D341Med (cell line): ENCODE measurements at regions not wholly inside any gene's neighbourhood (a gene's known extent, or its start where the extent isn't known, plus 50 kb on each side); places are given as distances from the start of the nearest gene placed in this dataset.

Source experiments
- DNase-seq: peaks from one replicate; pipeline ENCODE4 v3.0.0; 2012; ENCODE audit warnings: low spot score

DNA sequence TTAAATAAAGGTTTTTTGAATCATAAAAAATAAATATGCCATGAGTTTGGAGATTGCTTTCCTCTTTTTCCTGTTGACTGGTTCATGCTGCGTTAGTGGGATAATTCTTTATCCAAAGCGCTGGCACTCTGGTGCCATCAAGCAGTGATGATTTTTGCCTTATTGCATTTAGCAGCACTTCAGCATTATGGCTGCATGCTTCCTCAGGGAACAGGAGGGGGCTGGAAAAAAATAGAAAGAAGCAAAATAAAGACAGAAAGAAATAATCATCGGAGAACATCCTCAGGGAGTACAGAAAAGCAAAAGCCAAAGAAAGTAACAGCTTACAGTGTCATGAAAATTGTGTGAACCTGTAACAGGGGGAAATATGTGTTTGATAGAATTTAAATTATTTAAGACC lies 1408.2 kb upstream of the PIK3C3 start:
- no peak for DNase-seq

DNA sequence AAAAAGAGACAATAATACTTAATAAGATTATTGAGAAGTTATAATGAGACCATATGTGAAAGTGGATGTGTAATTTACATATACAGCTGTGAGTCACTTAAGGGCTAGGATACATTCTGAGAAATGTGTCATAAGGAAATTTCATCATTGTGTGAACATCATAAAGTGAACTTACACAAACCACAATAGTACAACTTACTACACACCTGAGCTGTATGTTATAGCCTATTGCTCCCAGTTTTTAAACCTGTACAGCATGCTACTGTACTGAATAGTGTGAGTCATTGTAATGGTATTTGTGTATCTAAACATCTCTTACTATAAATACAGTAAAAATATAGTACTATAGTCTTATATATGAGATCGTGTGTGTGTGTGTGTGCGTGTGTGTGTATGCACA lies 1420.3 kb upstream of the PIK3C3 start:
- DNase-seq: no peak

DNA sequence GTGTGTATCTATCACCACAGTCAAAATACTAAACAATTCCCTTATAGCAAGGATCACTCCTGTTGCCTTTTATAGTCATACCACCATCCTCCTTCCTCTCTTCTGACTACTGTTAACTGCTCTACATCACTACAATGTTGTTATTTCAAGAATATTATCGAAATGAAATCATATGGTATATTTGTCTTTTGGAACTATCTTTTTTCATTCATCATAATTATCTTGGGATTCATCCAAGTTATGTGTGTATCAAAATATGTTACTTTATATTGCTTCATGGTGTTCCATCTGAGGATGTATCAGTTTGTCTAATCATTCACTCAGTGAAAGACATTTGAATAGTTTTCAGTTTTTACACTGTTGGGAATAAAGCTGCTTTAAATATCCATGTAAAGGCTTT lies 1423.0 kb upstream of the PIK3C3 start:
- DNase-seq: no peak

DNA sequence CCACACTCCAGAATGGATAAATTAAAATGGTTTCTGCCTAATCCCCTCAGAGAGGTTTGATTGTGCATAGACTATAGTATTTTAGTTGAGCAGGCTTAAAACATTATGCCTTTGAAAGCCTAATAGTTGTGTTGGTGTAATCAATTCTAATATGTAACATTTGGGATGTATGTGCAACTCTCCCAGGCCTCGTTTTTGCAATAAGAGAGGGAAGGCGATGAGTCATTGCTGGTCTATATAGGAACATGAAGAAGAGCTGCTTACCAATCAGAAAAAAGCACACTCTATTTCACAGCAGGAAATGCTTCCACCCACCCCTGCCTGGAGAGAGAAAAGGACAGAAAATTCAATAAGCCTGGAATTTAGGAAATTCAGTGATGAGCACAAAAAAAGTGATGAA lies 1424.0 kb upstream of the PIK3C3 start:
- DNase-seq: no peak

DNA sequence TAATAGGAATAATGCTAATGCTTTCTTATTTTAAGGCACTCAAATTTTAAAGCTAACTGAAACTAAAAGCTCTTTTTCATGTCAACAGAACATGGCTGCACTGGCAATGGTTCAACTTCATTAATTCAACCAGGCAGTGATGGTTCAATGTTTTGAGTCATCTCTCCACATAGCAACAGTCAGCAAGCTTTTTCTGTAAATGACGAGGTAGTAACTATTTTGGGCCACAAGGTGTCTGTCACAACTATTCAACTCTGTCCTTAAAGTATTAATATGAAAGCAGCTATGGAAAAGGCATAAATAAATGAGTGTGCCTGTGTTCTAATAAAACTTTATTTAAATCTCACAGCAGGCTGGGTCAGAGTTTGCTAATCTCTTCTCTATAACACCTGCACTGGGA lies 1425.6 kb upstream of the PIK3C3 start:
- no peak for DNase-seq

DNA sequence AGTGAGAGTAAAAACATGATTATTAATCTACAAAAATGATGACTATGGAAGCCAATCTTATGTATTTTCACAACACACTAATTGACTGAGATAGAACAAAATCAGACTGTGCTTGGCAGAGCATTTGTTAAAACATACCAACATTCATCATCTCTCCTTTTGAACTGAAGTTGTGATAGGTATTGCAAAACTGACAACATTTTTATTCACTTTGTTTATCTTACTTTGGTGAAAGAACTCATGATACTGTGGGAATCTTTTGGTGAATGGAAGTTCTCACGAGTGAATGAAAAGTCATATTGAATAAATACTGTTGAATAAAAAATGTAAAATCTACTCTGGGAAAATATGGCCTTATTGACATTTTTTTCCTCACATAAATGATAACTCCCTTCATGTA lies 1430.2 kb upstream of the PIK3C3 start:
- no peak for DNase-seq

DNA sequence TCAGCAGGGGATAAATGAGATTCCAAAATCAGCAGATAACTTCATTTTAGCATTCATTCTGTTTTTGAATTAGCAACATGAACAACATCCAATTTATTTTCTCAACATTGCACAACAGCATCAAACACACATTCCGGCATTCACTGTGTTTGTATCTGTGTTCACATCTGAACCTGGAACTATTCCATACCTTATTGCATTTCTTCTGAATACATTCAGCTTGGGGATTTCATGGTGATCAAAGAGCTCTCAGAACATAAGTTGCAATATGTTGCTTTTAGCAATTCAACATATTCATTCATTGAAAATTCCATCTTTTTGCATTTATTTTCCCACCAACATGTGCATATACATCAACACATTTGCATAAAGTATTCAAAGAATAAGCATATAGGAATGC lies 1431.7 kb upstream of the PIK3C3 start:
- no peak for DNase-seq

DNA sequence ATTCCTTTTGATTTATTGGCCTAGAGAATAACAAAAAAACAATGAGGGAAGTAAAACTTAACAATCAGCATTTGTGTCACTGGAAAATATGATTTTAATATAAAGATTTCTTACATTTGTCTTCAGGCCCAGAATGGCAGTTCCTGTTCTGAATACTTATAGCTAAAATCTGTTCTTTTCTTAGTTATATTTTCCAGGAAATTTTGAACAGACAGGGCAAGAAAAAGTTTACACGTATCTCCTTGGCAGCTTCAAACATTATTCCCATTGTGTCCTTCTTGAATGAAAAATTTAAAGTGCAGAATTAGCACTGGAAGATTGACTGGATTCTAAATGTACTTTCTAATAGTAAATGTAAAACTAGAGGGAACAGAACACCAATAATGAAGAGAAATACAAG lies 1454.0 kb upstream of the PIK3C3 start:
- DNase-seq: no peak

DNA sequence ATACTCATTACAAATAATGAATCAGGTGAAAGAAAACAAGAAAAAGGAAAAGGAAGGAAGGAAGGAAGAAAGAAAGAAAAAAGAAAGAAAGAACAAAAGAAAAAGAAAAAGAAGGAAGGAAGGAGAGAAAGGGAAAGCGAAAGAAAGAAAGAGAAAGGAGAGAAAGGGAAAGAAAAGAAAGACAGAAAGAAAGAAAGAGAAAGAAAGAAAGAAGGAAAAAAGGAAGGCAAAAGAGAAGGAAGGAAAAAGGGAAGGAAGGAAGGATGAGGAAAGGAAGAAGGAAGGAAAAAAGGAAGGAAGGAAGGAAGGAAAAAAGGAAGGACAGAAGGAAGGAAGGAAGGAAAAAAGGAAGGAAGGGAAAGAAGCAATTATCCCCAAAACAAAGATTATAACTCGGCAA lies 1460.4 kb upstream of the PIK3C3 start:
- DNase-seq: no peak

DNA sequence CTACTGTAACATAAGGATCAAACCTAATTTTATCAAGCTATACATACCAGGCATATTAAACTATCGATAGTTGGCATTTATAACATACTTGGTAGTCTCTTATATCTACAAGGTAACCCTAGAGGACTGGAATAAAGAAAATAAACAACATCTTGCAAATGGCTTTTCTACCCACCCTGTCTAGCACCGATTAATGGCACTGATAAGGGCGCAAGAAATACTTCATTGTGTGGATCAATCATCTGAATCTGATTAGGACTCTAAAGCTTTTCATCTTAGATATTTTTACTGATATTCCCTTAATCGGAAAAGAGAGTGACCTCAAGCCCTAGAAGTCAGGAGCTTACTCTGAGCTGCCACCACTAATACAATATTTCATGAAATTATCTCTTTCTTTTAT lies 1461.7 kb upstream of the PIK3C3 start:
- DNase-seq: no peak

DNA sequence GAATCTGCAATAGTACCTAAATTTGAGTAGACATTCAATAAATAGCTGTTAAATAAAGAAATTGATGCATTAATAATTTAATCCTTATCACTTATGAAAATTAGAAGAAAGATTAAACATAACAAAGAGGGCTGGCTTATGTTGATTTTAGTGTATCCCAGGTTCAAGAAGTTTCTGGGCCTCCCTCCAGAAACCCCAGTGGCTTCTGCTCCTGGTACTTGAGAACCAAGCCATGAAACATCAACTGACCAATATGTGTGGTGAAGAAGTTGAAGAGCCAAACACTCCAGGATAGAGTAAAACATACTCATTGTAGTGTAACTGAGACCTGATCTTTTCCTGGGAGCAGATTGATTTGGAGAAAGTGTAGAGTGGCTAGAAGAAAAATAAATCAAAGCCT lies 1465.7 kb upstream of the PIK3C3 start:
- no peak for DNase-seq

DNA sequence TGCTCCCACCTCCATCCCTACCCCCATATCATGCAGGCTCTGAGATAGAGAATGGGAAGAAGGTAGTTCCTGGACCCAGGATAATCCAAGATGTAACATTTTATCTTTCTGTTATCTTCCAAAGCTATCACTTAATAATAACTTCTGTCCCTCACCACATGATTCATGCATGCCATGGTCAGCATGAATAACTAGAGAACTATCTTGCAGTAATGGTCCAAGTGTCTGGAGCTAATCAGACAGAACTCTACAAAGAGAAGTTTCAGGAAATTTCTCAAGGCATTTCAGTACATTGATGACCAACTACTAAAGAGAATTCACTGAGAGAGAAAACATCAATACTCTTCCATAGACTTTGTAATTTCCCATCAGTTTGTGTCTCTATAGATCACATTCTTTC lies 1469.7 kb upstream of the PIK3C3 start:
- DNase-seq: no peak

DNA sequence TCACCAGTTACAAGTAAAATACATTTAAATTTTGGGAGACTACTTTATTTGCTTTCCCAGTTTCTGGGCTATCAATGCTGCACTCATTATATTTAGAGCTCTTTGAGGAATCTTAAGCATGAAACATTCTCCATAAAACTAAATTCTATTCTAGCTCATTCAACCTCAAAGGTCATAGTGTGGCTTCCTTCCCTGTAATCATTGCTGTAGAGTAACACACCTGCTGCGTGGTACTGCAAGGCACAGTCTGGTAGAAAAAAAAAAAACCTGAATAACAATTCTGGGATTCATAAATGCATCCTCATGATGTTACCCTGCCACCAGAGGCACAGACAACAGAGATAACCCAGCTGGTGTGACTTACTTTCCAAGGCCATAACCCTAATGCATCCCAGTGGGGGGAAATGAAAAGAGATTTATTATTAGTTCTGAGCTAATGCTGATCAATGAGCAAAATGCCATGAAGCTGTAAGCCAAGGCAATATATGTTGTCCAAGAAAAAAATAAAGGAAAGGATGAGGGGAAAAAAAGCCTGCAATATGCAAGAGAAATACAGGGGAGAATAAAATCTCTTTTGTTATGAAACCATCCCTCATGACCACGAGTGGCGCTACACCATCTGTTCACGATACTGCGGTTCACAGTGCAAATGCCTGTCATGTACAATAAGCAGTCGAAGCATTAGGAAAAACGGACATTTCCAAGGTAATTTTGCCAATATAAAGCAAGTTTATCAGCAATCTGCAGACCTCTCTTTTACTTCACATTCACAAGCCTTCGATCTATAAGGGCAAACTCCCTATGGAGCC lies 1481.6 kb upstream of the PIK3C3 start:
- DNase-seq: no peak

DNA sequence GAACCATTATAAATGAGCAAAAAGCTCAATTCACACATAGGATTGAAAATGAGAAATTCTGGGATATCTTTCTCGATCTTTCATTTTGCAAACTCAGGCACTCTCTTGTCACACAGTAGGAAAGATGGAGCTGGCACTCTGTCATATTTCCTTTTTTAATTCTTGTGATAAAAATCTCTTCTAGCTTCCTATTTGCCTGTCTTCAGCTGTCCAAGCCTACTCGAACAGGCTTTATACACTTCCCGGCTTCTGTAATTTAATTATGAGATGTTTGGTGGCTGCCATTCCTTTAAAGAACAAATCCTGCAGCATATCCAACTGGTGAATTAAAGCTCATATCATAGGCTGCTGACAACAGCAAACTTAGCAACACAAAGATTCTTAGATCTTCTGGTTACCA lies 1484.3 kb upstream of the PIK3C3 start:
- no peak for DNase-seq

DNA sequence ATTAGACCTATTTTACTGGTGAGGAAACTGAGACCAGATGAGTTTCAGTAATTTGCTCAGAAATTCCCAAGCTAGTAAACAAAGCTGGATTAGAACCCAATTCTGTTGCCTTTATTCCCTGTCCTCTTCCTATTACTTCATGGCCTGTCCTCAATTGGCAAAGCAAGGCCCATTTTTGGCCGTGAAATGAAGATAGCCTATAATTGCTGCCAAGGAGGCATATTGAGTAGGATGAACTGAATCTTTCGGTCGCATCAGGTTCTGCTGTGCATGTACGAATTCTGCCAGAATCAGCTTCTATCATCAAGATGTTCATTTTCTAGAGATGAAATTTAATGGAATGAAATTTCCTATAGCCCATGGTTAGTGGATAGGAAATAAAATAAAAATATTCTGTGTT lies 1485.2 kb upstream of the PIK3C3 start:
- no peak for DNase-seq

DNA sequence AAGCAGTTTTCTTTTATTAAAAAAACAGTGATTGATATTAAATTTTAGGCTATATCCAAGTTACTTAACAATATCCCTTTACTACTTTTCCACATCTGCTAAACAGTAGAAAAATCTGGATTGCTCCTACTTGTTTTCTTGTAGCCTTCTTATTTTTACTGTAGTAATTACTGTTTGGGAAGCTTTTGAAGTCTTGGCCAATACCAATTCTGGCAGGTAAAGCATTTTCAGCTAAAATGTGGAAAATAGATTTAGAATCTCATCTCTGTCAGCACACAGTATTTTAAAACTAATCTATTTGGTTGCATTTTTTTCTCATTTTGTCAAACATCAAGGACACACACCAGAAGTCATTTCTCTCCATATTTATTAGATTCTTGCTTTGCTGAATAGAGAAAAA lies 1485.7 kb upstream of the PIK3C3 start:
- no peak for DNase-seq

DNA sequence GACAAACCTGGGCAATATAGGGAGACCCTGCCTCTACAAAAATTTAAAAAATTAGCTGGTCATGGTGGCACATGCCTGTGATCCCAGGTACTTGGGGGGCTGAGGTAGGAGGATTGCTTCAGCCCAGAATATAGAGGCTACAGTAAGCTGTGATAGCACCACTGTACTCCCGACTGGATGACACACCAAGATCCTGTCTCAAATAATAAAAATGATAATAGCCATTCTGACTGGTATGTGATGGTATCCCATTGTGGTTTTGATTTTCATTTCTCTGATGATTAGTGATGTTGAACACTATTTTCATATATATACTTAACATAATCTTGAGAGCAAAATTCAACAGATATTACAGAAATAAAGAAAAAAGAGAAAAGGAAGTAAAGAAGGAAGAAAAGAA lies 1491.0 kb upstream of the PIK3C3 start:
- DNase-seq: no peak

DNA sequence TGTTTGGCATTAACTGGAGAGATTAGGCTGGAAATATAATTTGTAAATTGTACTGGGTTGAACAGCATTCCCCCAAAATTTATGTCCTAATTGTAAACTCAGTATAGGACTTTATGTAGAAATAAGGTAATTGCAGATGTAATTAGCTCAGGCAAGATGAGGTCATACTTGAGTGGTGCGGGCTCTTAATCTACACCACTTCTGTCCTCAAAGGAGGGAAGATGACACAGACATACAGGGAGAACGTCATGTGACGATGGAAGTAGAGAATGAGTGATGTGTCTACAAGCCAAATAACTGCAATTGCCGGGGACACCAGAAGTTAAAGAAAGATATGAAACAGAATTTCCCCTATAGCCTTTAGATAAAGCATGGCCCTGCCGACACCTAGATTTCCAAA lies 1501.1 kb upstream of the PIK3C3 start:
- no peak for DNase-seq

DNA sequence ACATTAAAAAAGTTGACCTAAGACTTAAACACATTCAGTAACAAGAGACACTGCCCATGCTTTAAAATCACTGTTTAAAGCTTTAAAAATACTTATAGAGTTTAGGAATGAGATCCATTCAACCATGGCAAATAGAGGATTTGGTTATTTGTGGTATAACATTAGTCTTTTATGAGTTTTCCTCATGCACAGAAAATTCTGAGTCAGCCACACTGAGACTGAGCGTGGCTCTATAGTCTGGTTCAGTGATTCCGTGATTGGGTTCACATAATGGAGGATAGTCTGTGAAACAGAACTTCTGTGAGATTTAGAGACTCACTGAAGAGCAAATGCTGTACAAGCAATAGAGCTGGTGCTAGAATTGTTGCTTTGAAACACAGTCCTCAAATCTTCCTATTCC lies 1502.4 kb upstream of the PIK3C3 start:
- no peak for DNase-seq

DNA sequence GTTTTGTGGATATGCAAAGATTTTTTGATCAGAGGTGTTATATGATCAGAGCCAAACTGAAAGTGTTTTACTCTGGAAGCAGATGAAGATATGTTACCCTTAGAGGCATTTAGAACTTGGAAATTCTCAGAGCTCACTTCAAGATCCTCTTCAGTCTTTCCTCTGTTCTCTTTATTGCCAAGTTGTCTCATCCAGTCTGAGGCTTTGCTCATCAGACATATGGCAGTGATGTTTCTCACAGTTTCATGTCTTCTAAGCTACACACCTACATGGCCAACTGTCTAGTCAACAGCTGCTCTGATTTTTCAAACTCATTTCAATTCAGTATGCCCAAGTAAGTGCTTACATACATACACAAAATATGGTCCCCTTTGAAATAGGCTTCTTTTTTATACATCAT lies 1504.3 kb upstream of the PIK3C3 start:
- no peak for DNase-seq

DNA sequence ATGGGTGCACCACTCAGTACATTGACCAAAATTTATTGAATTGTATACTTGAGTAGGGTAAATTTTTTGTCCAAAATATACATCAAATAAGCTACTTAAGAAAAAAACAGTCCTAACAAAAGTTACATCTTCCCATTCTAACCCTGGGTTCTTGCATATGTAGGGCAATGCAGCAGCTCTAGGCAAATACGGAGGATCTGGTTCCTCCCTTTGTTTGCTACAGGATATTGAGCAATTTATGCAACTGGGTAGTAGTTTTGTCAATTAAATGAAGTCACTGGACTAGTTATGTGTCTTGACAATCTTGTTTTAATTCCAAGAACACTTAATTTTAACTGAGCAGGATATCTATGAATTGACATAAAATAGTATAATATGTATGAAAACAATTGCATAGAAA lies 1507.2 kb upstream of the PIK3C3 start:
- no peak for DNase-seq

DNA sequence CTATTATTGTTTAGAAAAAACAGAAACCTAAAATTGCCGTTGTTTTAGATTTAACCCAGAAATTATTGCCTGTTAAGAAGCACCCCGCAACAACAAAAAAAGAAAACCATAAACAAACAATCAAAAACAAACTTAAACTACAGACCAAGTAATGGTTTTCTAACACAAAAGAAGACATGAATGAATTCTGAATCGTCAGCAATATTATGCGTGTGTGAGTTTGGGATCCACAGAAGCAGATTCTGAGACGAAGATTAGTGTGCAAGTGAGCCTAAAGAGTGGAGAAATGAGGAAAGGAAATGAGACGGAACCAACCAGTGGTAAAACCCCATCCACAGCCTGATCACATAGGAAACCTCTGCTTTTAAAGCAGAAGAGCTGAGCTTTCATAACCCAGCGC lies 1514.9 kb upstream of the PIK3C3 start:
- no peak for DNase-seq

DNA sequence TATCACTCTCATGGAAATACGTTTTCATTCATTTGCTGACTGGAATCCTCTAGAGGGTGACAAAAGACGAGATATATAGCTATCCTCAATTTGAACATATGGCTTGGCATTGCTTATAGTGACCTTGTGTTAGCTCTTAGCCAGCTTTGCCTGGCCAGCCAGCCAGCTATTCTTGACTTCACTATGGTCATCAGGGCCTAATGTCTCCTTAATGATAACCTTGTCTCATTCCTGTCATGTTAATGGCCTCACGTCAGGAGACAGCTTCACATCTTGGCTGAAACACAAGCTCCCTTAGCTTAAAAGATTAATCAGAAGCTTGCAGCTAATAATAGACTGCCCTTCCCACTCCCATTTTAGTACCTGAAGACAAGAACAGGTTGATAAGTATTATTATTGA lies 1517.5 kb upstream of the PIK3C3 start:
- DNase-seq: no peak
